ENCODE measurements at regions not wholly inside any gene's neighbourhood (a gene's known extent, or its start where the extent isn't known, plus 50 kb on each side); places are given as distances from the start of the nearest gene placed in this dataset.

- no peak for TF ChIP-seq CTCF (IDR thresholded peaks at IDR 0.05; ENCODE audit: borderline replicate concordance, insufficient read depth, low read depth, low read length)
- H3K4me3 ChIP-seq (ENCODE audit: low read depth, low read length): no peak overlapping the region
Measured at GRCh38 chr11:69902337-69902736, 83.1 kb upstream of the FGF3 start.

DNA sequence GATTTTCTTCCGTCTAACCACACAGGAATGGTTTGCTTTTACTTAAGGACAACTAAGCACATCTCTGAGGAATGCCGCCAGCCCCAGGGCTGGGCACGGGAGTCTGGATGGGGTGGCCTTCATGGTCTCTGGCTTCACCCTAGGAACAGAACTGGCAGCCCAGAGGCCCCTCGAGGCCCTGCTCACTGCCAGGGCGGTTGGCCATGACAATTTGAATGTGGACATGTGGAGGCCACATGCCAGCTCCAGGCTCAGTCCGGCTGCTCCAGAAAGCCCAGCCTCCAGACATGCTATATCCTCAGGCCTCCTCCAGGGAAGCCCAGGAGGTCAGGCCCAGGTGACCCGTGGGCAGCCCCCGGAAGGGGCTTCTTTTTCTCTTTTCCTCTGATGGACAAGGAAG is 84.0 kb upstream of the FGF3 start:
- TF ChIP-seq CTCF (IDR thresholded peaks at IDR 0.05; ENCODE audit: borderline replicate concordance, insufficient read depth, low read depth, low read length): no peak
- no peak overlapping the region for H3K4me3 ChIP-seq (ENCODE audit: low read depth, low read length)

DNA sequence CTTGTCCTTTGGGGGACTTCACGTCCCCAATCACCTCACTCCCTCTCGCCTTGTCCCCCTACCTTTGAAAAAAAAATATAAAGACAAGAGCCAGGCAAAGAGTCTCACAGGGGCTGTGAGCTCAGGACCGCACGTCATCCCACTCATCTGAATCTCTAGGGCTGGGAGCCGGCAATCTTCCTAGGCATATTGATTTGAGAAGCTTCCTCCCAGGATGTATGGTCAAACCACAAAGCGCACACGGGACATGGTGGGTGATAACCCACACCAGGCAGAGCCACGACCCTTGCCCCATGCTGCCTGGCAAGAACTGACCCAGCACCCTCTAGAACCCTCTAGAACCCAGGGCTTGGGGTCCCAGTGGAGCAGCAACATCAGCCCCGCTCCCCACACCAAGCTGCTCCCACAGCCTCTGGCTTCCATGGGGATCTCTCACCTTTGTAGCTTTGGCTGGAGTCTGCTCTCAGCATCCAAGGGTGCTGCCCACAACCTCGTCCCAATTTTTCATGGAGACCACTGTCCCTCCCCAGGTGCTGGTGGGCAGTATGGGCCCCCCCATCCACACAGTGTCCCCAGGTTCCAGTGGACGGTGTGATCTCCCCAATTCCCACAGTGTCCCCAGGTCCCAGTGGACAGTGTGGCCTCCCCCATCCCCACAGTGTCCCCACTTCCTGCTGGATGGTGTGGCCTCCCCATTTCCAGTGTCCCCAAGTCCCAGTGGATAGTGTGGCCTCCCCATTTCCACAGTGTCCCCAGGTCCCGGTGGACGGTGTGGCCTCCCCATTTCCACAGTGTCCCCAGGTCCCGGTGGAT is 85.2 kb upstream of the FGF3 start:
- no peak for TF ChIP-seq CTCF (IDR thresholded peaks at IDR 0.05; ENCODE audit: borderline replicate concordance, insufficient read depth, low read depth, low read length)
- no peak overlapping the region for H3K4me3 ChIP-seq (ENCODE audit: low read depth, low read length)

DNA sequence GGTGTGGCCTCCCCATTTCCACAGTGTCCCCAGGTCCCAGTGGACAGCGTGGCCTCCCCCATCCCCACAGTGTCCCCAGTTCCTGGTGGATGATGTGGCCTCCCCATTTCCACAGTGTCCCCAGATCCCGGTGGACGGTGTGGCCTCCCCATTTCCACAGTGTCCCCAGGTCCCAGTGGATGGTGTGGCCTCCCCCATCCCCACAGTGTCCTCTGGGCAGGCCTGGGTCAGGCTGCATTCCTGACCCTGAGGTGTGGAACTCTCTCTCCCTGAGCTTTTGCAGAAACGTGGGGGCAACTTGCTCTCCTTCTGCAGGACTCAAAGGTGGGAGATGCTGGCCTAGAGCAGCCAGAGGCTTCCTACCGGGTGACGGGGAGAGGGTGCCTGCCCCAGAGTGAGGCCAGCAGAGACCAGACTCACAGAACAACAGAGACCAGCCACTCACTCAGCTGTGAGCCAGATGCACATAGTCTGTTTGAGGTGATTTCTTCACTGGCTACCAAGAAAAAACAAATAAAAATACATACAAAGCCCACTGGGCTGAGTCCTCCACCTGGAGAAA is 85.8 kb upstream of the FGF3 start:
- no peak for TF ChIP-seq CTCF (IDR thresholded peaks at IDR 0.05; ENCODE audit: borderline replicate concordance, insufficient read depth, low read depth, low read length)
- H3K4me3 ChIP-seq (ENCODE audit: low read depth, low read length): no peak overlapping the region

DNA sequence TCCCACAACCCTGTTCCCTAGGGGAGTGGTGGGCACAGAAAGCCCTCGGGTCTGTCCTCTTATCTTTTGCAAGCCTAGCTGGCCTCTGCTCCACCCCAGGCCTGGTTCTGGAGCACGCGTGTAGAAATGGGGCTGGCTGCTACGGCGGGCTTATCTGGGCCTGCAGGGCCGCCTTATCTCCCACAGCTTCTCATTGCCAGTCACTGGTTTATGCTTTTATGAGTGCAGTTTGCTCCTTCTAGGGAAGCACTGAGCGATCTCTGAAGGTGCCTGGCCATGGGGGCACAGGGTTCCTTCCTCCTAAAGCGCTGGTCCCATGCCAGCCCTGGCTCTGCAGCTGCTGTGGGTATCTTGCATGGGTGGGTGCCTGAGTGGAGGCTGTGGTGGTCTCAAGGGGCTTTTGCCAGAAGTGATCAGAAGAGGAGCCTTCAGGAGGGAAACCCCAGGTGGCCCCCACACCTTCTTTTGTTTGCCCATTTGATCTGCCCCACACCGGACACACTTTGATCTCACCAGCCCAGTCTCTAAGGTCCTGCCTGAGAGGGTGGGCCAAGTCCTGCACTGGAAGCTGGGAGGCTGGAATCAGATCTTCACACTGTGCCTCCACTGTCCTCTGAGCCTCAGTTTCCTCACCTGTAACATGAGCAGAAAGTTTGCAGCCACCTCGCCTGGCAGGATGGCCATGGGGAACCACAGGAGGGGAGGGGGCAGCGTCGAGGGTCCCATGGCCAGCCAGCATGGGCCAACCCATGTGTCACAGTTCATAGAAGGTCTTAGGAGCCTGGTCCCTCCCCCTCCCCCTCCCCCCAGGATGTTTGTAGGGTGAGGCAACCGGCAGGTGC is 86.6 kb upstream of the FGF3 start:
- no peak for TF ChIP-seq CTCF (IDR thresholded peaks at IDR 0.05; ENCODE audit: borderline replicate concordance, insufficient read depth, low read depth, low read length)
- no peak overlapping the region for H3K4me3 ChIP-seq (ENCODE audit: low read depth, low read length)

DNA sequence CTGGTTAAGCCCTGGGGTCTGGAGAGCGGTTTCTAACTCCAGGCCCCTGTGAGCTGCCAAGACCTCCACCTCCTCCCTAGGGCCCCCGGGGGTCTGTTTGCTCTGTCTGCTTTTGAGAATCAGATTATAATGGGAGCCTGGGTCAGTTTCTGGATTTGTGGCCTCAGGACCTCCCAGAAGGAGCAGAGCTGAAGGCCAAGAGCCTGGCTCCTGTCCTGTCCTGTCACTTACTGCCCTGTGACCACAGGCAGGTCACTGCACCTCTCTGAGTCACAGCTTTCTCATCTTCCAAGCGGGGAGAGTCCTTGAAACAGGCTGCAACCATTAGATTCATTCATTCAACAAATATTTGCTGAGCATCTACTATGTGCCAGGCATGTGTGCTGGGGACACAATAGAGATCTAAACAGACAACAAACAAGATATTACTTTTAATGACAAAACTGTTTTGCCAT is 87.3 kb upstream of the FGF3 start:
- no peak overlapping the region for H3K4me3 ChIP-seq (ENCODE audit: low read depth, low read length)
- TF ChIP-seq CTCF (IDR thresholded peaks at IDR 0.05; ENCODE audit: borderline replicate concordance, insufficient read depth, low read depth, low read length): no peak
